Transverse colon (tissue), 4 donors: ENCODE measurements at regions not wholly inside any gene's neighbourhood (a gene's known extent, or its start where the extent isn't known, plus 50 kb on each side); places are given as distances from the start of the nearest gene placed in this dataset.
A peak's percentile ranks its signal among the peaks of the same experiment; 100 is the strongest.

ENCODE experiments used
- DNase-seq: peaks from one replicate; pipeline ENCODE4 v3.0.0-alpha.2; 2019
- H3K27ac ChIP-seq, 4 donors: fragments of 200-600 bp; sonication (generic); 2 replicates each; pipeline ENCODE4 v1.5.1; 2016 to 2018; ENCODE audit warnings: inconsistent platforms in 4 of 4
- H3K27me3 ChIP-seq: fragments of 200-600 bp; sonication (generic); 2 replicates; pipeline ENCODE4 v1.5.1; 2017; ENCODE audit warnings: inconsistent platforms
- H3K36me3 ChIP-seq, 4 donors: fragments of 200-600 bp; sonication (generic); 2 replicates each; pipeline ENCODE4 v1.5.1; 2017 to 2019; ENCODE audit warnings: inconsistent platforms in 4 of 4
- H3K4me1 ChIP-seq, 4 donors: fragments of 200-600 bp; sonication (generic); 2 replicates each; pipeline ENCODE4 v1.5.1; 2017 to 2020; ENCODE audit warnings: inconsistent platforms in 4 of 4
- H3K4me3 ChIP-seq, 4 donors: fragments of 200-600 bp; sonication (generic); 1 replicate in 1 of 4; 2 replicates in 3 of 4; pipeline versions ENCODE4 v1.5.1 to v1.6.1; 2017 to 2019; ENCODE audit warnings: inconsistent platforms in 4 of 4
- H3K9me3 ChIP-seq, 2 donors: fragments of 200-600 bp; sonication (generic); 2 replicates each; pipeline ENCODE4 v1.5.1; 2017 to 2019; ENCODE audit warnings: inconsistent platforms in 2 of 2
- EP300 ChIP-seq: sonication (generic); formaldehyde crosslinking; IDR thresholded peaks from one replicate; pipeline ENCODE4 v1.6.1; 2017; ENCODE audit warnings: antibody characterized with exemption, low read depth
- POLR2A ChIP-seq: fragments of 450-650 bp; IDR thresholded peaks from one replicate; pipeline ENCODE4 v1.6.1; 2016; ENCODE audit warnings: antibody characterized with exemption, mild to moderate bottlenecking, moderate library complexity
- POLR2AphosphoS5 ChIP-seq, 3 donors: sonication (generic); formaldehyde crosslinking; IDR thresholded peaks; one replicate each; pipeline ENCODE4 v1.6.1; 2016; ENCODE audit warnings: antibody characterized with exemption in 3 of 3
- WGBS, 2 donors: methylation state at CpG; one replicate each; pipeline ENCODE4 v1.1.5; 2018; ENCODE audit warnings: low coverage in 1 of 2; 5-methylcytosine and 5-hydroxymethylcytosine counted together
- in situ Hi-C, 4 donors: fragments of 200-750 bp; cut with MboI; loops; one replicate each; pipeline versions ENCODE4 v1.15.0 to v1.15.1; 2017; ENCODE audit warnings: low sequenced_read_pairs in 3 of 4, low pct_ligation_motif_present in 1 of 4, low pct_unique_long_range_greater_than_20kb in 1 of 4
- intact Hi-C: fragments of 100-400 bp; cut with DNase I; formaldehyde crosslinking; loops from one replicate; pipeline ENCODE4 v1.15.1; 2023; ENCODE audit warnings: low total_unique reads
- TF ChIP-seq, protein P1 (sequence below), 5 experiments: fragments of 200-600 bp in 3 of 5; fragments of 450-650 bp in 2 of 5; sonication (generic) in 3 of 5; IDR thresholded peaks; 1 replicate in 2 of 5; 2 replicates in 3 of 5; pipeline ENCODE4 v1.5.1; 2016 to 2017; ENCODE audit warnings: antibody characterized with exemption in 5 of 5, inconsistent platforms in 3 of 5, mild to moderate bottlenecking in 2 of 5, moderate library complexity in 1 of 5

DNA sequence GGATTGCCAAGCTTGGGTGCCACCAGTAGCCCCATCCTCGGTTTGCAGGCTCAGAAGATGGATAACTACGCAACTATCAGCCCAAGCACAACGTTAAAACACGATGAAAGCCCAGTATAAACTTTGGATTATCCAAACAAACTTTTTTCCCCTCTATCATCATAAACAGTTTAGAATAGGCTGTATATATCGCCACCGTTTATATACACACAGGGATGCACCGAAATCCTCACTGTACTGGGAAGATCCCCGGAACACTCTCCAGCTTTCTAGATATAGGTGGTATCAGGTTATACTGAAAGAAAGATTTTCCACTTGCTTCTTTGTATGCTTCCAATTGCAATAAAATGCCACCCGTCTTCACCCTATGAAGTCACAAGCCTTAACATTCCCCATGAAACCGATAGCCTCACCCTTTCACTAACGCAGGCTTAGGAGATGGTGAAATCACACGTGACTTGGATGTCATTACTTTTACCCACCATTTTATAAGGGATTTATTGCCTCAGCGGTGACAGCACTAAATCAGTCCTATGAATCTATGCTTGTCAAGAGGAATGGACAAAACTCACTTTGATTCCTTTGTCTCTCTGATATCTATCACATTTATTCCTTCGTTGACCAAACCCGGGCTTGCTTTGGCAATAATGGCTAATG lies 207.6 kb upstream of the FOXN3 start:
- in situ Hi-C loops (loop anchor here in 1 of 4 donors (25.0 kb wide), 1 partner anchor 288 kb away; no protein-coding TSS in a partner anchor), intact Hi-C loops (no loop called here)
- TF ChIP-seq POLR2AphosphoS5 (IDR thresholded peaks at IDR 0.05) (no peak), EP300 (no peak), POLR2A (no peak)
- TF ChIP-seq, protein P1, sequence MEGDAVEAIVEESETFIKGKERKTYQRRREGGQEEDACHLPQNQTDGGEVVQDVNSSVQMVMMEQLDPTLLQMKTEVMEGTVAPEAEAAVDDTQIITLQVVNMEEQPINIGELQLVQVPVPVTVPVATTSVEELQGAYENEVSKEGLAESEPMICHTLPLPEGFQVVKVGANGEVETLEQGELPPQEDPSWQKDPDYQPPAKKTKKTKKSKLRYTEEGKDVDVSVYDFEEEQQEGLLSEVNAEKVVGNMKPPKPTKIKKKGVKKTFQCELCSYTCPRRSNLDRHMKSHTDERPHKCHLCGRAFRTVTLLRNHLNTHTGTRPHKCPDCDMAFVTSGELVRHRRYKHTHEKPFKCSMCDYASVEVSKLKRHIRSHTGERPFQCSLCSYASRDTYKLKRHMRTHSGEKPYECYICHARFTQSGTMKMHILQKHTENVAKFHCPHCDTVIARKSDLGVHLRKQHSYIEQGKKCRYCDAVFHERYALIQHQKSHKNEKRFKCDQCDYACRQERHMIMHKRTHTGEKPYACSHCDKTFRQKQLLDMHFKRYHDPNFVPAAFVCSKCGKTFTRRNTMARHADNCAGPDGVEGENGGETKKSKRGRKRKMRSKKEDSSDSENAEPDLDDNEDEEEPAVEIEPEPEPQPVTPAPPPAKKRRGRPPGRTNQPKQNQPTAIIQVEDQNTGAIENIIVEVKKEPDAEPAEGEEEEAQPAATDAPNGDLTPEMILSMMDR (IDR thresholded peaks at IDR 0.05) = no peak
- no peak for DNase-seq
- no peaks in the 10 kb centered on the region for H3K9me3 ChIP-seq
- H3K36me3 ChIP-seq = no peaks in the 10 kb centered on the region
- peaks cover 0 to 10% (median 3%) of the 10 kb centered on the region in 4 donors for H3K4me1 ChIP-seq
- WGBS, 2 donors = 57 to 77% methylated on average over 9 to 15 of the region's 15 CpGs
- no peaks in the 10 kb centered on the region for H3K27me3 ChIP-seq
- H3K27ac ChIP-seq = no peak overlapping the region
- H3K4me3 ChIP-seq = no peak overlapping the region

DNA sequence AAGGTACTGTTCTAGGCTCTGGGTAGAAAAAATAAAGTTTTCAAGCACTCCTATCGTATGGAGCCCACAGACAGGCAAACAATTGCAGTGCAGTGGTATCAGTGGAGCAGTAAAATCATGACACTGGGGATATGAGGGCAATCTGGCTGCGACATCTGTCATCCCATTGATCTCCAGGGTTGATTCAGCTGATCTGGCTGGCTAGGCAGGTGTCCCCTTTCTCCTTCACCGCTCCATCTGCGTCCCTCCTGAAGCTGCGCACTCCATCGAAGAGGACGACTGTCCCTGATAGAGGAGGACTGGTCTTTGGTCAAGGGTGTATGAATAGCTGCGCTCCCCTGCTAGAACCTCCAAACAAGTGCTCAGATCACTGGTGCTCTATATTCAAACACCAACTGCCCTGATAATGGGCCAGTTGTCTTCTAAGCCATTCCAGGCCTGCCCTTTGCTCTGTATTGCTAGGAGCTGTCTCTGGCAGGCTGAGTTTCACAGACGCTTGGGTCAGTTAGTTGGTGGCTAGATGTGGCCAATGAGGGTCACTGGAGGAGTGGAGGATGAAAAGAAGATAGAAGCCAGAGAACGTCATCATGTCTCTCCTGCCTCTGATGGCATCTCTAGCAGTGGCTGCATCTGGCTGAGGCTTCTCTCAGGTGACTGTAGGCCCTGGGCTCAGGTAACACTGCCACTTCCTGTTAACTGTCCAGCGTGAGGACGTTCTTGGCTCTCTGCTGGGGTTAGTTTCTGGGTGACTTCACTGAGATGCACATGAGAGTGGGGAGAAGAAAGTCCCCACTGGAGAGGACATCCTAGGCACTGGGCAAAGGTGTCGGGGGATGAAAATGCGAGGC lies 205.0 kb upstream of the FOXN3 start:
- Histone ChIP-seq H3K27ac (no peak overlapping the region), H3K9me3 (no peaks in the 10 kb centered on the region), H3K4me1 (peaks cover 0 to 24% (median 12%) of the 10 kb centered on the region in 4 donors), H3K27me3 (no peaks in the 10 kb centered on the region), H3K36me3 (no peaks in the 10 kb centered on the region), H3K4me3 (no peak overlapping the region)
- intact Hi-C loops (no loop called here), in situ Hi-C loops (loop anchor here in 1 of 4 donors (25.0 kb wide), 1 partner anchor 290 kb away; no protein-coding TSS in a partner anchor)
- no peak for DNase-seq
- TF ChIP-seq EP300 (no peak), POLR2A (no peak), POLR2AphosphoS5 (IDR thresholded peaks at IDR 0.05) (no peak)
- TF ChIP-seq, protein P1 (IDR thresholded peaks at IDR 0.05) = no peak
- WGBS, 2 donors = 92% methylated on average over 14 of the region's 14 CpGs; no CpG with 5 or more reads in 1 of the 2 donors

DNA sequence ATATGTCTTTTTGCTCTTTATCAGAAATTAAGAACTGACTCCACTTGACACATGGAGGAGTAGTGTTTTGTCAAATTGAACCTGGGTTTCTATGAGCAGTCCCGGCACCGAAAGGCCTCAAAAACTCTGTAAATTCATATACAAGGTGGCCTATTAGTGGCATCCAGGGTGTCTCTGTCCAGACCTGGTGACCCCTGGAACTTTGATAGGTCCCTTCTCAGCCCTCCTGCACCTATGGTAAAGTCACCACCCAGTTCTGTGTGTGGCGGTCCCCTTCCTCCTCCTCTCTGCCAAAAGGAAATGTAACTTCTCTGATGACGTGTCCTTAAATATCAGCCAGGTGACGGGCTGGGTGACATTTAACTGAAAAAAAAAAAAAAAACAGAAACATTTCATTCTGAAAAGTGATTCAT lies 204.0 kb upstream of the FOXN3 start:
- Histone ChIP-seq H3K4me1 (peaks cover 0 to 34% (median 12%) of the 10 kb centered on the region in 4 donors), H3K36me3 (no peaks in the 10 kb centered on the region), H3K27me3 (no peaks in the 10 kb centered on the region), H3K27ac (peak overlapping the region in 1 of 4 donors; percentile 8), H3K9me3 (no peaks in the 10 kb centered on the region), H3K4me3 (no peak overlapping the region)
- intact Hi-C loops (no loop called here), in situ Hi-C loops (loop anchor here in 1 of 4 donors (25.0 kb wide), 1 partner anchor 291 kb away; no protein-coding TSS in a partner anchor)
- no peak for TF ChIP-seq POLR2AphosphoS5 (IDR thresholded peaks at IDR 0.05)
- TF ChIP-seq, protein P1 (IDR thresholded peaks at IDR 0.05) = no peak
- TF ChIP-seq EP300 = no peak
- TF ChIP-seq POLR2A = no peak
- WGBS, 2 donors = 47 to 73% methylated on average over 3 to 5 of the region's 5 CpGs
- no peak for DNase-seq

DNA sequence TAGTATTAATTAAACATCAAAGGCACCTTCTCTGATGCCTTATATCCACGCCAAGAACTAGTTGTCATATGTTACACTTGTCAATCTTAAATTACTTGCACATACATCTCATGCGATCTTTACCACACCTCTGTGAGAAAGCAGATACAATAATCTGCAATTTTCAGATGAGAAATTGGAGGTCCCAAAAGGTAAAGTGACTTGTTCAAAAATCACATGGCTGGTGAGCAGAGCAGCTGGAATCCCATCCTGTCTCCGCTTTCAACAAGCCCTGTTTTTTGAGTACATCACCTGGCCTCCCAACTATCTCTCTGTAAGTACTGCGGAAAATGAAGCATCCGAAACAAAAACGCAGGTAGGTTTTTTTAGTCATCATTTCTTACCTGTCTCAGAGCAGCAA lies 203.4 kb upstream of the FOXN3 start:
- 75 to 96% methylated on average over 6 of the region's 6 CpGs for WGBS, 2 donors
- peak overlapping the region in 1 of 4 donors; percentile 8 for H3K27ac ChIP-seq

More for the DNA sequence above, 203.4 kb upstream of the FOXN3 start:
- Histone ChIP-seq H3K4me1 (peaks cover 0 to 39% (median 12%) of the 10 kb centered on the region in 4 donors), H3K9me3 (no peaks in the 10 kb centered on the region), H3K27me3 (no peaks in the 10 kb centered on the region), H3K4me3 (no peak overlapping the region), H3K36me3 (no peaks in the 10 kb centered on the region)
- intact Hi-C loops = no loop called here
- TF ChIP-seq EP300 (no peak), POLR2AphosphoS5 (IDR thresholded peaks at IDR 0.05) (no peak), POLR2A (no peak)
- TF ChIP-seq, protein P1 (IDR thresholded peaks at IDR 0.05) = no peak
- DNase-seq = no peak
- in situ Hi-C loops = loop anchor here in 1 of 4 donors (25.0 kb wide), 1 partner anchor 292 kb away; no protein-coding TSS in a partner anchor
